ENCODE measurements at regions not wholly inside any gene's neighbourhood (a gene's known extent, or its start where the extent isn't known, plus 50 kb on each side); places are given as distances from the start of the nearest gene placed in this dataset.

- no peaks in the 10 kb centered on the region for H4K20me1 ChIP-seq (ENCODE audit: insufficient read depth)
- no peaks in the 10 kb centered on the region for H3F3A ChIP-seq (ENCODE audit: insufficient read depth)
- H3K9me2 ChIP-seq (ENCODE audit: insufficient read depth) = no peaks in the 10 kb centered on the region
- H3K4me2 ChIP-seq (ENCODE audit: unreplicated experiment) = no peak overlapping the region
- H3K27me3 ChIP-seq (replicated peaks; ENCODE audit: insufficient read depth) = no peaks in the 10 kb centered on the region
- H3K4me3 ChIP-seq = no peak overlapping the region
- in situ Hi-C loops (cut with MboI) = no loop called here
- no peaks in the 10 kb centered on the region for H3K9me3 ChIP-seq (ENCODE audit: low read depth)
- TF ChIP-seq EZH2phosphoT487 (IDR thresholded peaks at IDR 0.05; ENCODE audit: insufficient read depth, low read depth) = no peak
- no peaks in the 10 kb centered on the region for H3K36me3 ChIP-seq (ENCODE audit: low read depth)
- H3K27ac ChIP-seq = no peak overlapping the region
- no peak overlapping the region for H3K9ac ChIP-seq
- no peaks in the 10 kb centered on the region for H3K79me2 ChIP-seq (ENCODE audit: insufficient read depth)
- no peaks in the 10 kb centered on the region for H3K4me1 ChIP-seq (ENCODE audit: insufficient read depth)
- no peak for DNase-seq
- no peak overlapping the region for H2AFZ ChIP-seq
- WGBS, 2 experiments (ENCODE audit: low coverage in 1 of 2, low lambda C conversion rate in 2 of 2, missing lambda C conversion rate in 2 of 2) = 22 to 24% methylated on average over 5 of the region's 5 CpGs
Observed at GRCh38 chr11:115890500-115890899, 386.3 kb upstream of the CADM1 start.

GRCh38 chr11:115889712-115890111 lies 385.5 kb upstream of the CADM1 start:
- no peaks in the 10 kb centered on the region for H3K4me1 ChIP-seq (ENCODE audit: insufficient read depth)
- WGBS, 2 experiments (ENCODE audit: low coverage in 1 of 2, low lambda C conversion rate in 2 of 2, missing lambda C conversion rate in 2 of 2) = 8 to 13% methylated on average over 6 of the region's 6 CpGs

GRCh38 chr11:115887727-115888126 lies 383.5 kb upstream of the CADM1 start:
- Histone ChIP-seq H3K4me2 (ENCODE audit: unreplicated experiment) (no peak overlapping the region), H3K36me3 (ENCODE audit: low read depth) (no peaks in the 10 kb centered on the region), H3K4me3 (no peak overlapping the region), H4K20me1 (ENCODE audit: insufficient read depth) (no peaks in the 10 kb centered on the region), H3K4me1 (ENCODE audit: insufficient read depth) (no peaks in the 10 kb centered on the region), H3K9ac (no peak overlapping the region), H2AFZ (no peak overlapping the region), H3K27me3 (replicated peaks; ENCODE audit: insufficient read depth) (no peaks in the 10 kb centered on the region), H3K9me2 (ENCODE audit: insufficient read depth) (no peaks in the 10 kb centered on the region), H3K9me3 (ENCODE audit: low read depth) (no peaks in the 10 kb centered on the region), H3K27ac (no peak overlapping the region), H3K79me2 (ENCODE audit: insufficient read depth) (no peaks in the 10 kb centered on the region), H3F3A (ENCODE audit: insufficient read depth) (no peaks in the 10 kb centered on the region)
- DNase-seq = no peak
- 19 to 23% methylated on average over 8 of the region's 8 CpGs for WGBS, 2 experiments (ENCODE audit: low coverage in 1 of 2, low lambda C conversion rate in 2 of 2, missing lambda C conversion rate in 2 of 2)
- in situ Hi-C loops (cut with MboI) = no loop called here
- TF ChIP-seq EZH2phosphoT487 (IDR thresholded peaks at IDR 0.05; ENCODE audit: insufficient read depth, low read depth) (no peak), EZH2 (IDR thresholded peaks at IDR 0.05; ENCODE audit: insufficient read depth, poor library complexity, severe bottlenecking) (no peak)

More at GRCh38 chr11:115889712-115890111, 385.5 kb upstream of the CADM1 start:
- DNase-seq = no peak
- H2AFZ ChIP-seq = no peak overlapping the region
- H3K4me2 ChIP-seq (ENCODE audit: unreplicated experiment) = no peak overlapping the region
- TF ChIP-seq EZH2phosphoT487 (IDR thresholded peaks at IDR 0.05; ENCODE audit: insufficient read depth, low read depth) (no peak), EZH2 (IDR thresholded peaks at IDR 0.05; ENCODE audit: insufficient read depth, poor library complexity, severe bottlenecking) (no peak)
- H3K9ac ChIP-seq = no peak overlapping the region
- no peaks in the 10 kb centered on the region for H3K27me3 ChIP-seq (replicated peaks; ENCODE audit: insufficient read depth)
- no peaks in the 10 kb centered on the region for H4K20me1 ChIP-seq (ENCODE audit: insufficient read depth)
- H3K9me3 ChIP-seq (ENCODE audit: low read depth) = no peaks in the 10 kb centered on the region
- no peaks in the 10 kb centered on the region for H3K36me3 ChIP-seq (ENCODE audit: low read depth)
- H3K27ac ChIP-seq = no peak overlapping the region
- no peak overlapping the region for H3K4me3 ChIP-seq
- H3K79me2 ChIP-seq (ENCODE audit: insufficient read depth) = no peaks in the 10 kb centered on the region
- H3K9me2 ChIP-seq (ENCODE audit: insufficient read depth) = no peaks in the 10 kb centered on the region
- in situ Hi-C loops (cut with MboI) = no loop called here
- no peaks in the 10 kb centered on the region for H3F3A ChIP-seq (ENCODE audit: insufficient read depth)

GRCh38 chr11:115887316-115887715 lies 383.1 kb upstream of the CADM1 start:
- no peak overlapping the region for H3K27ac ChIP-seq
- no peaks in the 10 kb centered on the region for H4K20me1 ChIP-seq (ENCODE audit: insufficient read depth)
- H3K79me2 ChIP-seq (ENCODE audit: insufficient read depth) = no peaks in the 10 kb centered on the region
- H3K36me3 ChIP-seq (ENCODE audit: low read depth) = no peaks in the 10 kb centered on the region
- no peak overlapping the region for H3K4me3 ChIP-seq
- no peaks in the 10 kb centered on the region for H3F3A ChIP-seq (ENCODE audit: insufficient read depth)
- no peaks in the 10 kb centered on the region for H3K9me3 ChIP-seq (ENCODE audit: low read depth)
- no peak overlapping the region for H3K4me2 ChIP-seq (ENCODE audit: unreplicated experiment)
- H3K27me3 ChIP-seq (replicated peaks; ENCODE audit: insufficient read depth) = no peaks in the 10 kb centered on the region
- no peak for DNase-seq
- in situ Hi-C loops (cut with MboI) = no loop called here
- H3K9me2 ChIP-seq (ENCODE audit: insufficient read depth) = no peaks in the 10 kb centered on the region
- no peak overlapping the region for H3K9ac ChIP-seq
- 27 to 31% methylated on average over 13 of the region's 13 CpGs for WGBS, 2 experiments (ENCODE audit: low coverage in 1 of 2, low lambda C conversion rate in 2 of 2, missing lambda C conversion rate in 2 of 2)
- no peaks in the 10 kb centered on the region for H3K4me1 ChIP-seq (ENCODE audit: insufficient read depth)
- no peak overlapping the region for H2AFZ ChIP-seq
- no peak for TF ChIP-seq EZH2 (IDR thresholded peaks at IDR 0.05; ENCODE audit: insufficient read depth, poor library complexity, severe bottlenecking)
- TF ChIP-seq EZH2phosphoT487 (IDR thresholded peaks at IDR 0.05; ENCODE audit: insufficient read depth, low read depth) = no peak

GRCh38 chr11:115886422-115886733 lies 382.2 kb upstream of the CADM1 start:
- no peaks in the 10 kb centered on the region for H3K9me3 ChIP-seq (ENCODE audit: low read depth)
- no peaks in the 10 kb centered on the region for H3K79me2 ChIP-seq (ENCODE audit: insufficient read depth)
- in situ Hi-C loops (cut with MboI) = no loop called here
- H2AFZ ChIP-seq = no peak overlapping the region
- no peaks in the 10 kb centered on the region for H3K27me3 ChIP-seq (replicated peaks; ENCODE audit: insufficient read depth)
- no peaks in the 10 kb centered on the region for H3K4me1 ChIP-seq (ENCODE audit: insufficient read depth)
- H3K27ac ChIP-seq = no peak overlapping the region
- H3K9ac ChIP-seq = no peak overlapping the region
- no peaks in the 10 kb centered on the region for H3K9me2 ChIP-seq (ENCODE audit: insufficient read depth)
- no peak for DNase-seq
- H3F3A ChIP-seq (ENCODE audit: insufficient read depth) = no peaks in the 10 kb centered on the region
- H3K4me2 ChIP-seq (ENCODE audit: unreplicated experiment) = no peak overlapping the region
- WGBS, 2 experiments (ENCODE audit: low coverage in 1 of 2, low lambda C conversion rate in 2 of 2, missing lambda C conversion rate in 2 of 2) = 28 to 44% methylated on average over 5 of the region's 5 CpGs
- TF ChIP-seq EZH2phosphoT487 (IDR thresholded peaks at IDR 0.05; ENCODE audit: insufficient read depth, low read depth) (no peak), EZH2 (IDR thresholded peaks at IDR 0.05; ENCODE audit: insufficient read depth, poor library complexity, severe bottlenecking) (no peak)
- H3K4me3 ChIP-seq = no peak overlapping the region
- H4K20me1 ChIP-seq (ENCODE audit: insufficient read depth) = no peaks in the 10 kb centered on the region
- no peaks in the 10 kb centered on the region for H3K36me3 ChIP-seq (ENCODE audit: low read depth)

Data from GM23248 (cell line).